ENCODE measurements at regions not wholly inside any gene's neighbourhood (a gene's known extent, or its start where the extent isn't known, plus 50 kb on each side); places are given as distances from the start of the nearest gene placed in this dataset.
"Not testable (repeated sequence)": the region's sequence is repeated elsewhere in the genome, so short reads cannot be mapped to it uniquely, and the experiment has no call there.

- DNase-seq, result no peak
Measured at GRCh38 chr11:115624065-115624464, 119.8 kb upstream of the CADM1 start.

GRCh38 chr11:115623021-115623451 is 118.8 kb upstream of the CADM1 start:
- peak; percentile 82 for DNase-seq

- no peak for DNase-seq
Measured at GRCh38 chr11:115618428-115618827, 114.2 kb upstream of the CADM1 start.

GRCh38 chr11:115617767-115618166 is 113.6 kb upstream of the CADM1 start:
- no peak for DNase-seq

GRCh38 chr11:115616971-115617370 is 112.8 kb upstream of the CADM1 start:
- peak; percentile 6 for DNase-seq

GRCh38 chr11:115613986-115614632 is 109.9 kb upstream of the CADM1 start:
- DNase-seq, result no peak

GRCh38 chr11:115613004-115613403 is 108.8 kb upstream of the CADM1 start:
- DNase-seq, result no peak

GRCh38 chr11:115612046-115612730 is 108.0 kb upstream of the CADM1 start:
- DNase-seq, result no peak

GRCh38 chr11:115611343-115611742 is 107.1 kb upstream of the CADM1 start:
- no peak for DNase-seq

- DNase-seq, result no peak
Measured at GRCh38 chr11:115610908-115611307, 106.7 kb upstream of the CADM1 start.

- not testable (repeated sequence) for DNase-seq
Measured at GRCh38 chr11:115610234-115610633, 106.0 kb upstream of the CADM1 start.

- no peak for DNase-seq
Measured at GRCh38 chr11:115608976-115609375, 104.8 kb upstream of the CADM1 start.

GRCh38 chr11:115607621-115608221 is 103.5 kb upstream of the CADM1 start:
- peak; percentile 10 for DNase-seq

- DNase-seq, result no peak
Measured at GRCh38 chr11:115606498-115607220, 102.4 kb upstream of the CADM1 start.

GRCh38 chr11:115605871-115606497 is 101.8 kb upstream of the CADM1 start:
- DNase-seq, result no peak

GRCh38 chr11:115605397-115605796 is 101.2 kb upstream of the CADM1 start:
- not testable (repeated sequence) for DNase-seq

GRCh38 chr11:115599125-115599524 is 94.9 kb upstream of the CADM1 start:
- DNase-seq, result no peak

- DNase-seq, result peak; percentile 11
Measured at GRCh38 chr11:115598257-115598901, 94.2 kb upstream of the CADM1 start.

- DNase-seq, result no peak
Measured at GRCh38 chr11:115591380-115591779, 87.2 kb upstream of the CADM1 start.

- no peak for DNase-seq
Measured at GRCh38 chr11:115590254-115590653, 86.0 kb upstream of the CADM1 start.

- no peak for DNase-seq
Measured at GRCh38 chr11:115587718-115588342, 83.6 kb upstream of the CADM1 start.

Data from skin of body (tissue), 1 donor.